ENCODE measurements at regions not wholly inside any gene's neighbourhood (a gene's known extent, or its start where the extent isn't known, plus 50 kb on each side); places are given as distances from the start of the nearest gene placed in this dataset.

DNA sequence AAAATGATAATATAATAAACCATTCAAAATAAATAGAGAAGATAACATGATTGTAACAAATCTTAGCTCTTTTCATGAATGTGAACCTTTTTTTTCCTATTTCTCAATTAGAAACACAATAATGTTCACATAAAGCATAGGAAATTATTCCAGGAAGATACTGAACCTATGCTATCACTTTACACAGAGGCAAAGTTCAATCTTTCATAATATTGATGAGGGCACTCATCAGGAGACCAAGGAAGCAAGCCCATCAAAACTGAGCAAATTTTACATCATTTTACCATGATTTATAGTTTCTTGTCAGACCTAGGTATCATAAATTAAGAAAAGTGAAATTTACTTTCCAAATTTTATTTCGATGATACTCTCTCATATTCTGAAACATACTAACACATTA, 938.5 kb downstream of the TBC1D32 start:
- H4K8ac ChIP-seq (ENCODE audit: low read depth in 2 of 2, low read length in 2 of 2): no peak overlapping the region
- no TSS peak for BruUV-seq (replicated peaks)

More for the DNA sequence above, 938.5 kb downstream of the TBC1D32 start:
- Histone ChIP-seq H2AK9ac (replicated peaks; ENCODE audit: low read depth, low read length, poor library complexity) (no peak overlapping the region), H4K5ac (ENCODE audit: low read depth, low read length) (no peak overlapping the region), H2BK20ac (ENCODE audit: low read depth, low read length) (no peak overlapping the region), H4K20me1 (ENCODE audit: insufficient read depth, low read length) (no peaks in the 10 kb centered on the region), H3K36me3 (ENCODE audit: control insufficient read depth, insufficient read depth, low read length) (no peaks in the 10 kb centered on the region), H3K14ac (replicated peaks; ENCODE audit: low read depth, low read length) (no peak overlapping the region), H2AK5ac (ENCODE audit: low read depth, low read length) (no peak overlapping the region), H3K9me1 (ENCODE audit: insufficient read depth, low read length) (no peaks in the 10 kb centered on the region), H3K4me1 (ENCODE audit: control insufficient read depth, insufficient read depth, low read length) (no peaks in the 10 kb centered on the region), H4K91ac (ENCODE audit: insufficient read depth, low read depth, low read length) (no peak overlapping the region), H2BK15ac (ENCODE audit: low read depth, low read length) (no peak overlapping the region), H2BK5ac (ENCODE audit: low read depth, low read length, poor library complexity, severe bottlenecking) (no peak overlapping the region), H3K27me3 (ENCODE audit: control insufficient read depth, insufficient read depth, low read length) (no peaks in the 10 kb centered on the region), H3K56ac (ENCODE audit: extremely low read depth, insufficient read depth, low read length) (no peak overlapping the region), H3K9ac (ENCODE audit: low read depth, low read length) (no peak overlapping the region), H2BK120ac (ENCODE audit: low read depth, low read length) (no peak overlapping the region), H3K9me3 (ENCODE audit: control insufficient read depth, insufficient read depth, low read length) (no peaks in the 10 kb centered on the region), H3K4me3 (ENCODE audit: insufficient read depth, low read depth, low read length) (no peak overlapping the region), H3K23ac (ENCODE audit: low read depth, low read length) (no peak overlapping the region), H3K27ac (ENCODE audit: insufficient read depth, low read length) (no peak overlapping the region), H3K4ac (ENCODE audit: low read depth, low read length) (no peak overlapping the region), H3K18ac (ENCODE audit: low read depth, low read length) (no peak overlapping the region), H3K79me1 (ENCODE audit: low read depth in 1 of 2, low read length in 2 of 2) (no peaks in the 10 kb centered on the region), H3K4me2 (ENCODE audit: low read depth, low read length) (no peak overlapping the region), H2AFZ (replicated peaks; ENCODE audit: low read length, poor library complexity) (no peak overlapping the region)
- ATAC-seq (ENCODE audit: low read depth) (no peak), DNase-seq (no peak)
- intact Hi-C loops (cut with micrococcal nuclease) (no loop called here), dilution Hi-C loops (cut with HindIII; ENCODE audit: low sequenced_read_pairs, unreplicated experiment) (no loop called here), in situ Hi-C loops (cut with MboI; ENCODE audit: low sequenced_read_pairs) (no loop called here)
- ChIA-PET CTCF (no interaction called here), POLR2A (ENCODE audit: unreplicated experiment) (no interaction called here)
- WGBS, 2 experiments (ENCODE audit: extremely low coverage in 2 of 2, insufficient read length in 1 of 2): no CpG with 5 or more reads among the region's 1 CpG
- no peak for TF ChIP-seq FOS (IDR thresholded peaks at IDR 0.05; ENCODE audit: low read depth, low read length)
- TF ChIP-seq CEBPB (IDR thresholded peaks at IDR 0.05; ENCODE audit: low read depth, low read length): no peak
- no peak for TF ChIP-seq MXI1 (IDR thresholded peaks at IDR 0.05; ENCODE audit: borderline replicate concordance, low read depth, low read length)
- TF ChIP-seq RAD21 (IDR thresholded peaks at IDR 0.05; ENCODE audit: low read length): no peak
- no peak for TF ChIP-seq POLR2A (IDR thresholded peaks at IDR 0.05; ENCODE audit: low read depth, low read length)
- TF ChIP-seq MAFK (IDR thresholded peaks at IDR 0.05; ENCODE audit: low read depth, low read length): no peak
- no peak for TF ChIP-seq BHLHE40 (IDR thresholded peaks at IDR 0.05; ENCODE audit: low read depth, low read length)

Measured in IMR-90 (cell line).